Nephron (organoid): ENCODE measurements at regions not wholly inside any gene's neighbourhood (a gene's known extent, or its start where the extent isn't known, plus 50 kb on each side); places are given as distances from the start of the nearest gene placed in this dataset.

Experiments
- H3K27ac Mint-ChIP-seq, 3 experiments: 2 replicates each; pipeline ENCODE4 v1.8.0; 2020; ENCODE audit warnings: mixed read lengths in 3 of 3, mild to moderate bottlenecking in 2 of 3, moderate library complexity in 1 of 3
- H3K27me3 Mint-ChIP-seq: 2 replicates; pipeline ENCODE4 v1.8.0; 2021; ENCODE audit warnings: low read depth, mild to moderate bottlenecking, moderate library complexity, mixed read lengths
- H3K36me3 Mint-ChIP-seq: 2 replicates; pipeline ENCODE4 v1.8.0; 2020; ENCODE audit warnings: low read depth, mixed read lengths
- H3K4me1 Mint-ChIP-seq: 2 replicates; pipeline ENCODE4 v1.8.0; 2020; ENCODE audit warnings: mixed read lengths
- H3K4me3 Mint-ChIP-seq, 3 experiments: 2 replicates each; pipeline ENCODE4 v1.8.0; 2020; ENCODE audit warnings: mild to moderate bottlenecking in 3 of 3, mixed read lengths in 3 of 3, moderate library complexity in 2 of 3
- H3K9me3 Mint-ChIP-seq: 2 replicates; pipeline ENCODE4 v1.8.0; 2020; ENCODE audit warnings: mixed read lengths
- CTCF ChIP-seq, 3 experiments: fragments of 200-600 bp; sonication (generic); IDR thresholded peaks; one replicate each; pipeline ENCODE4 v1.5.0; 2021; ENCODE audit warnings: antibody characterized with exemption in 3 of 3; ENCODE audit not compliant: unreplicated experiment in 3 of 3

- H3K4me3 Mint-ChIP-seq = no peak overlapping the region
- H3K9me3 Mint-ChIP-seq = peaks cover 16% of the 10 kb centered on the region
- no peaks in the 10 kb centered on the region for H3K4me1 Mint-ChIP-seq
- no peaks in the 10 kb centered on the region for H3K36me3 Mint-ChIP-seq
- TF ChIP-seq CTCF (IDR thresholded peaks at IDR 0.05; ENCODE audit: unreplicated experiment in 3 of 3) = no peak
- H3K27ac Mint-ChIP-seq = no peak overlapping the region
- H3K27me3 Mint-ChIP-seq = peaks cover 12% of the 10 kb centered on the region
Measured at GRCh38 chr9:134585021-134585561, 56.5 kb upstream of the COL5A1 start.

- no peak for TF ChIP-seq CTCF (IDR thresholded peaks at IDR 0.05; ENCODE audit: unreplicated experiment in 3 of 3)
- H3K4me1 Mint-ChIP-seq = peaks cover 7% of the 10 kb centered on the region
- peaks cover 12% of the 10 kb centered on the region for H3K27me3 Mint-ChIP-seq
- no peak overlapping the region for H3K4me3 Mint-ChIP-seq
- H3K27ac Mint-ChIP-seq = no peak overlapping the region
- H3K36me3 Mint-ChIP-seq = no peaks in the 10 kb centered on the region
- peaks cover 9% of the 10 kb centered on the region for H3K9me3 Mint-ChIP-seq
Measured at GRCh38 chr9:134585746-134586706, 55.6 kb upstream of the COL5A1 start.

GRCh38 chr9:134589748-134590147 is 51.9 kb upstream of the COL5A1 start:
- TF ChIP-seq CTCF (IDR thresholded peaks at IDR 0.05; ENCODE audit: unreplicated experiment in 3 of 3) = no peak
- peaks cover 23% of the 10 kb centered on the region for H3K4me1 Mint-ChIP-seq
- no peak overlapping the region for H3K27ac Mint-ChIP-seq
- H3K4me3 Mint-ChIP-seq = no peak overlapping the region
- no peaks in the 10 kb centered on the region for H3K36me3 Mint-ChIP-seq
- H3K9me3 Mint-ChIP-seq = peaks cover 3% of the 10 kb centered on the region
- peaks cover 7% of the 10 kb centered on the region for H3K27me3 Mint-ChIP-seq

- peak overlapping the region; percentile 13 to 91 (median 32) for H3K27ac Mint-ChIP-seq
- H3K9me3 Mint-ChIP-seq = peaks cover 3% of the 10 kb centered on the region
- H3K36me3 Mint-ChIP-seq = no peaks in the 10 kb centered on the region
- H3K4me1 Mint-ChIP-seq = peaks cover 25% of the 10 kb centered on the region
- peaks cover under 1% of the 10 kb centered on the region for H3K27me3 Mint-ChIP-seq
- no peak for TF ChIP-seq CTCF (IDR thresholded peaks at IDR 0.05; ENCODE audit: unreplicated experiment in 3 of 3)
- no peak overlapping the region for H3K4me3 Mint-ChIP-seq
Measured at GRCh38 chr9:134590240-134591081, 51.1 kb upstream of the COL5A1 start.

GRCh38 chr9:134591082-134591571 is 50.5 kb upstream of the COL5A1 start:
- Mint-ChIP-seq H3K9me3 (peaks cover 3% of the 10 kb centered on the region), H3K4me1 (peaks cover 27% of the 10 kb centered on the region), H3K4me3 (peak overlapping the region in 1 of 3 experiments; percentile 19), H3K27ac (peak overlapping the region; percentile 13 to 91 (median 55)), H3K36me3 (no peaks in the 10 kb centered on the region), H3K27me3 (no peaks in the 10 kb centered on the region)
- TF ChIP-seq CTCF (IDR thresholded peaks at IDR 0.05; ENCODE audit: unreplicated experiment in 3 of 3) = no peak
